ENCODE measurements at regions not wholly inside any gene's neighbourhood (a gene's known extent, or its start where the extent isn't known, plus 50 kb on each side); places are given as distances from the start of the nearest gene placed in this dataset.

DNA sequence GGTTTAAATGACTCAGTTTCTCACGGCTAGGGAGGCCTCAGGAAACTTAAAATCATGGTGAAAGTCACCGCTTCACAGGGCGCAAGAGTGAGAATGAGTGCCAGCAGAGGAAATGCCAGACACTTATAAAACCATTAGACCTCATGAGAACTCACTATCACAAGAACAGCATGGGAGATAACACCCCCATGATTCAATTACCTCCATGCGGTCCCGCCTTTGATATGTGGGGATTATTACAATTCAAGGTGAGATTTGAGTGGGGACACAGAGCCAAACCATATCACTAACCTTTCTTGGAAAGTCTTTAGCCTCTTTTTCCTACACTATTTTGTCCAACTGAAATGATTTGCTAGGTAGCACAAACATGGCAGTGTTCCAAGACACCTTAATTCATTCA, 533.9 kb upstream of the NUDT12 start:
- H4K5ac ChIP-seq (ENCODE audit: low read depth, low read length) = no peak overlapping the region
- no peak overlapping the region for H3K23ac ChIP-seq (ENCODE audit: low read depth, low read length)
- H3K27me3 ChIP-seq (ENCODE audit: control insufficient read depth, insufficient read depth, low read length) = no peaks in the 10 kb centered on the region
- POLR2A ChIA-PET (ENCODE audit: unreplicated experiment) = no interaction called here
- no peak overlapping the region for H3K18ac ChIP-seq (ENCODE audit: low read depth, low read length)
- in situ Hi-C loops (cut with MboI; ENCODE audit: low sequenced_read_pairs) = no loop called here
- H3K4me3 ChIP-seq (ENCODE audit: insufficient read depth, low read depth, low read length) = no peak overlapping the region
- dilution Hi-C loops (cut with HindIII; ENCODE audit: low sequenced_read_pairs, unreplicated experiment) = no loop called here
- no peaks in the 10 kb centered on the region for H3K36me3 ChIP-seq (ENCODE audit: control insufficient read depth, insufficient read depth, low read length)
- no peaks in the 10 kb centered on the region for H3K9me1 ChIP-seq (ENCODE audit: insufficient read depth, low read length)
- H4K8ac ChIP-seq (ENCODE audit: low read depth in 2 of 2, low read length in 2 of 2) = no peak overlapping the region
- no peak overlapping the region for H3K9ac ChIP-seq (ENCODE audit: low read depth, low read length)
- intact Hi-C loops (cut with micrococcal nuclease) = no loop called here
- no peak for ATAC-seq (ENCODE audit: low read depth)
- no TSS peak for BruUV-seq (replicated peaks)
- WGBS, 2 experiments (ENCODE audit: extremely low coverage in 2 of 2, insufficient read length in 1 of 2) = no CpG with 5 or more reads among the region's 5 CpGs
- no peak overlapping the region for H2BK5ac ChIP-seq (ENCODE audit: low read depth, low read length, poor library complexity, severe bottlenecking)
- no peak overlapping the region for H2BK20ac ChIP-seq (ENCODE audit: low read depth, low read length)
- H3K9me3 ChIP-seq (ENCODE audit: control insufficient read depth, insufficient read depth, low read length) = no peaks in the 10 kb centered on the region
- no peak overlapping the region for H2AK9ac ChIP-seq (replicated peaks; ENCODE audit: low read depth, low read length, poor library complexity)
- no peaks in the 10 kb centered on the region for H4K20me1 ChIP-seq (ENCODE audit: insufficient read depth, low read length)
- H3K4me2 ChIP-seq (ENCODE audit: low read depth, low read length) = no peak overlapping the region
- no peaks in the 10 kb centered on the region for H3K79me1 ChIP-seq (ENCODE audit: low read depth in 1 of 2, low read length in 2 of 2)
- no peak overlapping the region for H3K4ac ChIP-seq (ENCODE audit: low read depth, low read length)
- H3K14ac ChIP-seq (replicated peaks; ENCODE audit: low read depth, low read length) = no peak overlapping the region
- TF ChIP-seq POLR2A (IDR thresholded peaks at IDR 0.05; ENCODE audit: low read depth, low read length) (no peak), MAFK (IDR thresholded peaks at IDR 0.05; ENCODE audit: low read depth, low read length) (no peak), MXI1 (IDR thresholded peaks at IDR 0.05; ENCODE audit: borderline replicate concordance, low read depth, low read length) (no peak), FOS (IDR thresholded peaks at IDR 0.05; ENCODE audit: low read depth, low read length) (no peak), NFE2L2 (IDR thresholded peaks at IDR 0.05; ENCODE audit: low read depth, low read length) (no peak), BHLHE40 (IDR thresholded peaks at IDR 0.05; ENCODE audit: low read depth, low read length) (no peak), MAZ (IDR thresholded peaks at IDR 0.05; ENCODE audit: borderline replicate concordance, low read depth, low read length) (no peak), CHD1 (IDR thresholded peaks at IDR 0.05; ENCODE audit: low read depth, low read length) (no peak), RCOR1 (IDR thresholded peaks at IDR 0.05; ENCODE audit: insufficient replicate concordance, low read length) (no peak), CEBPB (IDR thresholded peaks at IDR 0.05; ENCODE audit: low read depth, low read length) (no peak)
- TF ChIP-seq, protein P1, sequence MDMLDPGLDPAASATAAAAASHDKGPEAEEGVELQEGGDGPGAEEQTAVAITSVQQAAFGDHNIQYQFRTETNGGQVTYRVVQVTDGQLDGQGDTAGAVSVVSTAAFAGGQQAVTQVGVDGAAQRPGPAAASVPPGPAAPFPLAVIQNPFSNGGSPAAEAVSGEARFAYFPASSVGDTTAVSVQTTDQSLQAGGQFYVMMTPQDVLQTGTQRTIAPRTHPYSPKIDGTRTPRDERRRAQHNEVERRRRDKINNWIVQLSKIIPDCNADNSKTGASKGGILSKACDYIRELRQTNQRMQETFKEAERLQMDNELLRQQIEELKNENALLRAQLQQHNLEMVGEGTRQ (IDR thresholded peaks at IDR 0.05; ENCODE audit: low read depth, low read length) = no peak
- H3K27ac ChIP-seq (ENCODE audit: insufficient read depth, low read length) = no peak overlapping the region
- CTCF ChIA-PET = no interaction called here
- no peak overlapping the region for H2BK120ac ChIP-seq (ENCODE audit: low read depth, low read length)
- H3K4me1 ChIP-seq (ENCODE audit: control insufficient read depth, insufficient read depth, low read length) = no peaks in the 10 kb centered on the region
- no peak overlapping the region for H2BK15ac ChIP-seq (ENCODE audit: low read depth, low read length)
- no peak overlapping the region for H2AK5ac ChIP-seq (ENCODE audit: low read depth, low read length)
- H2AFZ ChIP-seq (replicated peaks; ENCODE audit: low read length, poor library complexity) = no peak overlapping the region
- no peak for DNase-seq
- H3K56ac ChIP-seq (ENCODE audit: extremely low read depth, insufficient read depth, low read length) = no peak overlapping the region
- H4K91ac ChIP-seq (ENCODE audit: insufficient read depth, low read depth, low read length) = no peak overlapping the region

Measured in IMR-90 (cell line).